ENCODE measurements at regions not wholly inside any gene's neighbourhood (a gene's known extent, or its start where the extent isn't known, plus 50 kb on each side); places are given as distances from the start of the nearest gene placed in this dataset.

DNA sequence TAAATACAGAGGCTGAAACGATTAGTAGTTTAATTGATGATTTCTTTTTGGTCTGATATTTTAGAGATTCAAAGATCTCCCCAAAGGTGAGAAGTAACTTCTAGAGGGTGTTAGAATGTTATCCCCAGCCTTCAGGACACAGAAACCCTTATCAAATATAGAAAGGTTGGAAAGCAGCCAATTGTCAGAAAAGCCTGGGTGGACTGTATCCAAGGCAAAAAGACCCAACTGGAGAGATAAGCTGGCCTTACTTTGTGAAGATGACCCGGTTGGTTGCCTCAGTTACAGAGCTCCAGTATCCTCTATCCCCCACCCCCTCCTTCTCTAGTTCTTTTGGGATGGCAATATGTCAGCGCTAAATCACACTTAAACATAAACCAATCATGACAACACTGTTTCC lies 75.7 kb downstream of the GCNT4 start:
- no peak for TF ChIP-seq CTCF (IDR thresholded peaks at IDR 0.05; ENCODE audit: insufficient read depth, low read length, poor library complexity, severe bottlenecking)
- no peak for TF ChIP-seq EZH2phosphoT487 (conservative IDR thresholded peaks at IDR 0.05; ENCODE audit: low read length)
